ENCODE measurements at regions not wholly inside any gene's neighbourhood (a gene's known extent, or its start where the extent isn't known, plus 50 kb on each side); places are given as distances from the start of the nearest gene placed in this dataset.

DNA sequence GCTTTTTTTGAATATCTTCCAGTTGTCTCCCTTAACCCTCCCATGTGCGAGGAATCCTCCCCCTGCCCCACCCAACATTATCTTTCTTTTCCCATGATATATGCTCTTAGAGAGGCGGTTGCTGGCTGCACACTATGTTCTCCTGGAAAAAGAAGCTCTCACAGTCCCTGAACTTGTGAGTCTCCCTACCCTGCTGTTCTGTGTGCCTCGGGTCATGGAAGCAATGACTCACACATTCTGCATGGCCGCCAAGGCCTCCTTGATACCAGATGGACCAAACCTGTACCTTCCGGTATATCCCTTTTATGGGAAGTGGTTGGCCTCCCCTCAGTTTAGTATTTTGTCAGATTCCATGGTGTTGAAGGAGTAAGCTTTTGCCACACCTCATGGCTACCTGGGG is 705.4 kb downstream of the SLITRK6 start:
- TF ChIP-seq EZH2 (IDR thresholded peaks at IDR 0.05; ENCODE audit: insufficient read depth, poor library complexity, severe bottlenecking) (no peak), EZH2phosphoT487 (IDR thresholded peaks at IDR 0.05; ENCODE audit: insufficient read depth, low read depth) (no peak)
